ENCODE measurements at regions not wholly inside any gene's neighbourhood (a gene's known extent, or its start where the extent isn't known, plus 50 kb on each side); places are given as distances from the start of the nearest gene placed in this dataset.

DNA sequence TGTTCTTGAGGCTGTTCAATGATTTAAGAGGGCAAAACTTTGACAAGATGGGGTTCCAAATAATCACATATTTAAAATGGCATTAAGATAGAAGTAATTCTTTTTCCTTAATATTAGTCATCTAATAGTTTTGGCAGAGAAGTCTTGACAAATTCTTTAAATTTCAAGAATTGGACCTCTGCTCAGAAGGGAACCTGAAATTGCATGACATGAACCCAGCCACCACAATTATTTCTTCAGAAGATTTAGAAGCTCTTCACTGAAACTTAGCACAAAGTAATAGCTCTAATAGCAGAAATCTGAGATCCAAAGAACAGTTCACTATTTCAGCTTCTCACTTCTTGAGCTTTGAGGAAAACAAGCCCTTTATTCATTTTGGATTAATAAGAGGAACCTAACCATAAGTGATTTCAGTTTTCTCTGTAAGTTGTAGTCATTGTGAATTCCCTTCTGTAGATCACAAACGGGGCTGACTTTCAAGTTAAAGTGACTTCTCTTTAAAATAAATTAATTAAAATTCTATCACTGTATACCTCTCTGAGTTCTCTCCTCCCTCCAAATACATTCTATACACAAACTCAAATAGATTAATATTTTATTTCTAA, 100.6 kb upstream of the ITGA4 start:
- TF ChIP-seq, protein P1, sequence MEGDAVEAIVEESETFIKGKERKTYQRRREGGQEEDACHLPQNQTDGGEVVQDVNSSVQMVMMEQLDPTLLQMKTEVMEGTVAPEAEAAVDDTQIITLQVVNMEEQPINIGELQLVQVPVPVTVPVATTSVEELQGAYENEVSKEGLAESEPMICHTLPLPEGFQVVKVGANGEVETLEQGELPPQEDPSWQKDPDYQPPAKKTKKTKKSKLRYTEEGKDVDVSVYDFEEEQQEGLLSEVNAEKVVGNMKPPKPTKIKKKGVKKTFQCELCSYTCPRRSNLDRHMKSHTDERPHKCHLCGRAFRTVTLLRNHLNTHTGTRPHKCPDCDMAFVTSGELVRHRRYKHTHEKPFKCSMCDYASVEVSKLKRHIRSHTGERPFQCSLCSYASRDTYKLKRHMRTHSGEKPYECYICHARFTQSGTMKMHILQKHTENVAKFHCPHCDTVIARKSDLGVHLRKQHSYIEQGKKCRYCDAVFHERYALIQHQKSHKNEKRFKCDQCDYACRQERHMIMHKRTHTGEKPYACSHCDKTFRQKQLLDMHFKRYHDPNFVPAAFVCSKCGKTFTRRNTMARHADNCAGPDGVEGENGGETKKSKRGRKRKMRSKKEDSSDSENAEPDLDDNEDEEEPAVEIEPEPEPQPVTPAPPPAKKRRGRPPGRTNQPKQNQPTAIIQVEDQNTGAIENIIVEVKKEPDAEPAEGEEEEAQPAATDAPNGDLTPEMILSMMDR (IDR thresholded peaks at IDR 0.05) = no peak
- TF ChIP-seq POLR2AphosphoS5 (IDR thresholded peaks at IDR 0.05; ENCODE audit: insufficient read depth in 1 of 2, low read depth in 1 of 2) (no peak), POLR2A (IDR thresholded peaks at IDR 0.05) (no peak)
- no peaks in the 10 kb centered on the region for H3K4me1 ChIP-seq
- no peak overlapping the region for H3K4me3 ChIP-seq
- intact Hi-C loops (cut with DNase I) = no loop called here
- no peaks in the 10 kb centered on the region for H3K36me3 ChIP-seq
- H3K27ac ChIP-seq = no peak overlapping the region
- no peak for DNase-seq (ENCODE audit: extremely low spot score in 2 of 2)
- no peaks in the 10 kb centered on the region for H3K9me3 ChIP-seq
- H3K27me3 ChIP-seq = no peaks in the 10 kb centered on the region

DNA sequence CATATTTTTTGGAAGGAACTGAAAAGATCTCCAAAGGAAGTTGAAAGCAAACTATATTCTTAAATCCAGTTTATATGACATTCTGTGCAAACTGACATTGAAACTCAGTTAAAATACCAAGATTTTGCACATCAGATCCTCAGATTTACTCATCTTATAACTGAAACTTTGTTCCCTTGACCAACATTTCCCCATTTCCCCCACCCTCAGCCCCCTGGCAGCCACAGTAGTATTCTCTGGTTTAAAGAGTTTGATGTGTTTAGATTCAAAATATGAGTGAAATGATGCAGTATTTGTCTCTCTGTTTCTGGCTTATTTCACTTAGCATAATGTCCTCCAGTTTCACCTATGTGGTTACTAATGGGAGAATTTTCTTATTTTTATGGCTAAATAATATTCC, 99.2 kb upstream of the ITGA4 start:
- Histone ChIP-seq H3K9me3 (no peaks in the 10 kb centered on the region), H3K36me3 (no peaks in the 10 kb centered on the region), H3K27ac (no peak overlapping the region), H3K4me3 (no peak overlapping the region), H3K4me1 (no peaks in the 10 kb centered on the region), H3K27me3 (no peaks in the 10 kb centered on the region)
- intact Hi-C loops (cut with DNase I) = no loop called here
- TF ChIP-seq POLR2AphosphoS5 (IDR thresholded peaks at IDR 0.05; ENCODE audit: insufficient read depth in 1 of 2, low read depth in 1 of 2) (no peak), POLR2A (IDR thresholded peaks at IDR 0.05) (no peak)
- TF ChIP-seq, protein P1 (IDR thresholded peaks at IDR 0.05) = no peak
- DNase-seq (ENCODE audit: extremely low spot score in 2 of 2) = no peak

DNA sequence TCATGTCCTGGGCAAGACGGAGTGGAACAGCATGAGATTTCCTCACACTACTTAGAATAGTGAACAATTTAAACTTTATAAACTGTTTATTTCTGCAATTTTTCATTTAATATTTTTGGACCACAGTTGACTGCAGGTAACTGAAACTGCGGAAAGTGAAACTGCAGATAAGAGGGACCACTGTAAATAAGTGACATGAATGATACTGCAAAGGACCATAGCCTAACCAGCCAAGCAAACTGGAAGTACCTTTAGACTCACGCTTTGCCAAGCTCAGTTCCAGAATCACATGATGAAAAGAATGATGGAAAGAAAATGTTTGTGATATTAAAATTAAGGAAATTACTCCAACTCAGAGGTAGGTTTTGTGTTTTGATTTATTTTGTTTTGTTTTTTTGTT, 94.6 kb upstream of the ITGA4 start:
- intact Hi-C loops (cut with DNase I) = no loop called here

DNA sequence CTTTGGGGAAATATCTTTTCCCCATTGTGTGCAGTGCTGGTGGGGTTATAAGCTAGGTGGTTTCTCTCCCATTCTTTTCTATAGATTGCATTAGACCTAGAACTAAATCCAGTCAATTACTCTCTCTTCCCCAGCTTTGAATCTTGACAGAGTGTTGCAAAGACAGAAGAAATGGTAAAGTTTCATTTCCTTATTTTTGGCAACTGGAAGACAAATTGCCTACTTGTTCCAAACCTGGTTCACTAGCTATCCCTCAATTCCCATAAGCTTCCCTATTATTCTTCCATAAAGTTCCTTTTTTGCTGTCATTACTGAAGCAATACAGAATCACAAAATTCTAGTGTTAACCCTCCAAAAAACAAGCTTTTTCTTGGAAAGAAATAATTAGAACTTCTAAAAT, 94.0 kb upstream of the ITGA4 start:
- Histone ChIP-seq H3K27me3 (no peaks in the 10 kb centered on the region), H3K9me3 (no peaks in the 10 kb centered on the region), H3K4me3 (no peak overlapping the region), H3K36me3 (no peaks in the 10 kb centered on the region), H3K27ac (no peak overlapping the region), H3K4me1 (no peaks in the 10 kb centered on the region)
- no peak for DNase-seq (ENCODE audit: extremely low spot score in 2 of 2)
- intact Hi-C loops (cut with DNase I) = no loop called here
- TF ChIP-seq POLR2AphosphoS5 (IDR thresholded peaks at IDR 0.05; ENCODE audit: insufficient read depth in 1 of 2, low read depth in 1 of 2) = no peak
- TF ChIP-seq, protein P1 (IDR thresholded peaks at IDR 0.05) = no peak
- TF ChIP-seq POLR2A (IDR thresholded peaks at IDR 0.05) = no peak

More for the DNA sequence above, 94.6 kb upstream of the ITGA4 start:
- no peak overlapping the region for H3K4me3 ChIP-seq
- H3K4me1 ChIP-seq = no peaks in the 10 kb centered on the region
- DNase-seq (ENCODE audit: extremely low spot score in 2 of 2) = no peak
- no peaks in the 10 kb centered on the region for H3K36me3 ChIP-seq
- no peak overlapping the region for H3K27ac ChIP-seq
- H3K27me3 ChIP-seq = no peaks in the 10 kb centered on the region
- TF ChIP-seq, protein P1 (IDR thresholded peaks at IDR 0.05) = no peak
- TF ChIP-seq POLR2A (IDR thresholded peaks at IDR 0.05) = no peak
- TF ChIP-seq POLR2AphosphoS5 (IDR thresholded peaks at IDR 0.05; ENCODE audit: insufficient read depth in 1 of 2, low read depth in 1 of 2) = no peak
- H3K9me3 ChIP-seq = no peaks in the 10 kb centered on the region

DNA sequence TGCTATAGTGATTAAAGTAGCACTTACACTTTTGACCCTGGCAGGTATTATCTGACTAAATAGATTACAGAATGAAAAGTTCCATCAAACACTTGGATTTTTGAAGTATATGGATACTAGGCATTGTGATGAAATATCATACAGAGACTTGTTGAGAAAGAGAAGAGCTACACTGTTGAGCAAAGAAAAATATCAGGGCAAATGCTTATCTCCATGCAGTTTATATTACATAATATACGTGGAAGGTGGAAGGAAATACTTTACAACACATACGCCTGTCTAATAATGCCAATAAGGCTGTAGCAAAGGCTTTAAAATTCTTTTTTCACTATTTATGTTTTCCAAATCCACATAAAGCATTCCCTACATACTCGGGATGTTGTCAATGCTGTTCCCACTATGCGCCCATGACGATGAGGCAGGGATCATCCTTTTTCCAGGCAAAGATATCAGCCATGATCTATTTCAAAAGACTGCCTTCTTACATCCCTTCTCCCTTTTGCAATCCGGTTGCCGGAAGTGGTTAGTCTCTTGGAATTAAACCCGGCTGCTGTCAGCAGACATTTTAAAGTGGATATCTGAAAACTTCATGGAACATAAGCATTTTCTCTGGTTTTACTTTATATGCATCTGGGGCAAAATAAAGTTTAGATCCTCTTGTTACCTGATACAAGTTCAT, 92.6 kb upstream of the ITGA4 start:
- TF ChIP-seq POLR2AphosphoS5 (IDR thresholded peaks at IDR 0.05; ENCODE audit: insufficient read depth in 1 of 2, low read depth in 1 of 2) = no peak
- no peak for TF ChIP-seq POLR2A (IDR thresholded peaks at IDR 0.05)
- TF ChIP-seq, protein P1 (IDR thresholded peaks at IDR 0.05) = no peak
- no peak for DNase-seq (ENCODE audit: extremely low spot score in 2 of 2)
- Histone ChIP-seq H3K9me3 (no peaks in the 10 kb centered on the region), H3K27ac (no peak overlapping the region), H3K36me3 (no peaks in the 10 kb centered on the region), H3K4me3 (no peak overlapping the region), H3K4me1 (no peaks in the 10 kb centered on the region), H3K27me3 (no peaks in the 10 kb centered on the region)
- intact Hi-C loops (cut with DNase I) = no loop called here

All from vagina (tissue), 2 donors.